H9 (cell line): ENCODE measurements at regions not wholly inside any gene's neighbourhood (a gene's known extent, or its start where the extent isn't known, plus 50 kb on each side); places are given as distances from the start of the nearest gene placed in this dataset.

Experiments
- DNase-seq: peaks from one replicate; pipeline ENCODE4 v3.0.0-alpha.2; 2017
- H2AFZ ChIP-seq: one replicate; pipeline ENCODE4 v1.6.1; 2013; ENCODE audit warnings: mild to moderate bottlenecking, low read length, control low read depth, moderate library complexity
- H2AK5ac ChIP-seq: 2 replicates; pipeline ENCODE4 v1.6.1; 2013; ENCODE audit warnings: low read length, control low read depth, mixed read lengths; ENCODE audit not compliant: insufficient read length
- H2BK120ac ChIP-seq: one replicate; pipeline ENCODE4 v1.6.1; 2013; ENCODE audit warnings: low read depth, mild to moderate bottlenecking, low read length, control low read depth, inconsistent platforms; ENCODE audit not compliant: poor library complexity, severe bottlenecking
- H2BK12ac ChIP-seq: 2 replicates; pipeline ENCODE4 v1.6.1; 2013; ENCODE audit warnings: low read length, control low read depth, mixed read lengths, low read depth; ENCODE audit not compliant: insufficient read length
- H2BK15ac ChIP-seq: 2 replicates; pipeline ENCODE4 v1.6.1; 2013; ENCODE audit warnings: low read depth, low read length, control low read depth
- H2BK20ac ChIP-seq: one replicate; pipeline ENCODE4 v1.6.1; 2013; ENCODE audit warnings: low read depth, mild to moderate bottlenecking, low read length, control low read depth, inconsistent platforms; ENCODE audit not compliant: poor library complexity, severe bottlenecking
- H2BK5ac ChIP-seq: 2 replicates; pipeline ENCODE4 v1.6.1; 2013; ENCODE audit warnings: low read length, control low read depth, mixed read lengths; ENCODE audit not compliant: insufficient read length
- H3K14ac ChIP-seq: 2 replicates; pipeline ENCODE4 v1.6.1; 2013; ENCODE audit warnings: low read length, control low read depth; ENCODE audit not compliant: insufficient read depth
- H3K18ac ChIP-seq: 2 replicates; pipeline ENCODE4 v1.6.1; 2013; ENCODE audit warnings: low read depth, mild to moderate bottlenecking, mixed read lengths, low read length, control low read depth; ENCODE audit not compliant: insufficient read length
- H3K23ac ChIP-seq: 2 replicates; pipeline ENCODE4 v1.6.1; 2013; ENCODE audit warnings: low read length, control low read depth, mixed read lengths, low read depth; ENCODE audit not compliant: insufficient read length
- H3K23me2 ChIP-seq: 2 replicates; pipeline ENCODE4 v1.6.1; 2013; ENCODE audit warnings: low read depth, mild to moderate bottlenecking, mixed read lengths, low read length, control low read depth; ENCODE audit not compliant: insufficient read length, poor library complexity, severe bottlenecking
- H3K27ac ChIP-seq: 2 replicates; pipeline ENCODE4 v1.5.1; 2013; ENCODE audit warnings: low read length, control low read depth, mixed read lengths, low read depth; ENCODE audit not compliant: insufficient read length
- H3K27me3 ChIP-seq: 2 replicates; pipeline ENCODE4 v1.6.1; 2013; ENCODE audit warnings: low read length, control low read depth, inconsistent platforms; ENCODE audit not compliant: insufficient read depth
- H3K4ac ChIP-seq: 2 replicates; pipeline ENCODE4 v1.6.1; 2013; ENCODE audit warnings: low read depth, mild to moderate bottlenecking, control low read depth, inconsistent platforms, low read length, moderate library complexity
- H3K4me1 ChIP-seq: 2 replicates; pipeline ENCODE4 v1.6.1; 2013; ENCODE audit warnings: low read length, control low read depth, inconsistent platforms; ENCODE audit not compliant: insufficient read depth
- H3K4me2 ChIP-seq: 2 replicates; pipeline ENCODE4 v1.6.1; 2013; ENCODE audit warnings: low read length, control low read depth, mixed read lengths; ENCODE audit not compliant: insufficient read length, insufficient read depth
- H3K56ac ChIP-seq: 2 replicates; pipeline ENCODE4 v1.6.1; 2013; ENCODE audit warnings: low read depth, mild to moderate bottlenecking, mixed read lengths, low read length, control low read depth; ENCODE audit not compliant: insufficient read length
- H3K79me1 ChIP-seq: 2 replicates; pipeline ENCODE4 v1.6.1; 2013; ENCODE audit warnings: low read depth, mild to moderate bottlenecking, moderate library complexity, low read length, control low read depth, inconsistent platforms; ENCODE audit not compliant: insufficient read depth, poor library complexity, severe bottlenecking
- H3K79me2 ChIP-seq: 2 replicates; pipeline ENCODE4 v1.6.1; 2013; ENCODE audit warnings: low read length, control low read depth, inconsistent platforms; ENCODE audit not compliant: insufficient read depth
- H3K9ac ChIP-seq: 2 replicates; pipeline ENCODE4 v1.6.1; 2013; ENCODE audit warnings: low read length, control low read depth, mixed read lengths; ENCODE audit not compliant: insufficient read length; ENCODE audit errors: extremely low read depth
- H3K9me3 ChIP-seq: one replicate; pipeline ENCODE4 v1.6.1; 2013; ENCODE audit warnings: low read depth, low read length, inconsistent platforms; ENCODE audit not compliant: control insufficient read depth
- H3T11ph ChIP-seq: one replicate; pipeline ENCODE4 v1.6.1; 2013; ENCODE audit warnings: mild to moderate bottlenecking, low read length, control low read depth, inconsistent platforms
- H4K20me1 ChIP-seq: one replicate; pipeline ENCODE4 v1.6.1; 2013; ENCODE audit not compliant: control insufficient read depth, insufficient read length, insufficient read depth
- H4K5ac ChIP-seq: 2 replicates; pipeline ENCODE4 v1.6.1; 2013; ENCODE audit warnings: low read depth, mild to moderate bottlenecking, mixed read lengths, low read length, control low read depth; ENCODE audit not compliant: insufficient read length
- H4K8ac ChIP-seq: replicated peaks from 2 replicates; pipeline ENCODE4 v1.6.1; 2013; ENCODE audit warnings: low read length, control low read depth, mixed read lengths, low read depth; ENCODE audit not compliant: insufficient read length
- H4K91ac ChIP-seq: 2 replicates; pipeline ENCODE4 v1.6.1; 2013; ENCODE audit warnings: low read depth, mild to moderate bottlenecking, moderate library complexity, mixed read lengths, low read length, control low read depth; ENCODE audit not compliant: insufficient read length
- H3K27ac Mint-ChIP-seq, 3 experiments: 2 replicates in 2 of 3; 3 replicates in 1 of 3; pipeline ENCODE4 v1.8.0; 2020 to 2021; ENCODE audit warnings: mixed read lengths in 3 of 3, mild to moderate bottlenecking in 1 of 3, moderate library complexity in 1 of 3
- H3K27me3 Mint-ChIP-seq: 2 replicates; pipeline ENCODE4 v1.8.0; 2021; ENCODE audit warnings: low read depth, mild to moderate bottlenecking, moderate library complexity, mixed read lengths
- H3K36me3 Mint-ChIP-seq, 3 experiments: 2 replicates in 2 of 3; 3 replicates in 1 of 3; pipeline ENCODE4 v1.8.0; 2020 to 2021; ENCODE audit warnings: low read depth in 3 of 3, mixed read lengths in 3 of 3; ENCODE audit not compliant: insufficient read depth in 1 of 3
- H3K4me1 Mint-ChIP-seq, 2 experiments: 2 replicates each; pipeline ENCODE4 v1.8.0; 2020; ENCODE audit warnings: mixed read lengths in 2 of 2
- H3K4me3 Mint-ChIP-seq, 2 experiments: 2 replicates in 1 of 2; 3 replicates in 1 of 2; pipeline ENCODE4 v1.8.0; 2020 to 2021; ENCODE audit warnings: mild to moderate bottlenecking in 2 of 2, mixed read lengths in 2 of 2, moderate library complexity in 1 of 2
- H3K9me3 Mint-ChIP-seq, 2 experiments: 2 replicates in 1 of 2; 3 replicates in 1 of 2; pipeline ENCODE4 v1.8.0; 2020; ENCODE audit warnings: mild to moderate bottlenecking in 2 of 2, mixed read lengths in 2 of 2, moderate library complexity in 1 of 2
- WGBS: extraction: QIAGEN DNeasy Blood & Tissue Kit; methylation state at CpG from one replicate; pipeline ENCODE4 v1.1.7; 2013; ENCODE audit warnings: missing lambda C conversion rate, low lambda C conversion rate, mixed read lengths; ENCODE audit not compliant: insufficient read length; ENCODE audit errors: extremely low coverage; 5-methylcytosine and 5-hydroxymethylcytosine counted together
- TF ChIP-seq, protein P1 (sequence below): fragments of 200-600 bp; sonication (generic); conservative IDR thresholded peaks from 3 replicates; pipeline ENCODE4 v1.8.0; 2021; ENCODE audit warnings: antibody characterized with exemption, mild to moderate bottlenecking

DNA sequence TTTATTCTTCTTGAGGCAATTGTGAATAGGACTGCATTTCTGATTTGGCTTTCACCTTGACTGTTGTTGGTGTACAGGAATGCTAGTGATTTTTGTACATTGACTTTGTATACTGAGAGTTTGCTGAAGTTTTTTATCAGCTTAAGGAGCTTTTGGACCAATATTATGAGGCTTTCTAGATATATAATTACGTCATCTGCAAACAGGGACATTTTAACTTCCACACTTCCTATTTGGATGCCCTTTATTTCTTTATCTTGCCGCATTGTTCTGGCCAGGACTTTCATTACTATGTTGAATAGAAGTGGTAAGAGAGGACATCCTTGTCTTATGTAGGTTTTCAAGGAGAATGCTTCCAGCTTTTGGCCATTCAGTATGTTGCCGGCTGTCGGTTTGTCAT is 425.4 kb upstream of the CHAC2 start:
- H3K27me3 ChIP-seq = no peaks in the 10 kb centered on the region
- no peak overlapping the region for H3K4me2 ChIP-seq
- Mint-ChIP-seq H3K4me3 (no peak overlapping the region), H3K27ac (no peak overlapping the region), H3K9me3 (no peaks in the 10 kb centered on the region; a peak in 1 of 5 replicates), H3K27me3 (no peaks in the 10 kb centered on the region), H3K4me1 (no peaks in the 10 kb centered on the region), H3K36me3 (no peaks in the 10 kb centered on the region)
- no CpG with 5 or more reads among the region's 4 CpGs for WGBS
- TF ChIP-seq, protein P1, sequence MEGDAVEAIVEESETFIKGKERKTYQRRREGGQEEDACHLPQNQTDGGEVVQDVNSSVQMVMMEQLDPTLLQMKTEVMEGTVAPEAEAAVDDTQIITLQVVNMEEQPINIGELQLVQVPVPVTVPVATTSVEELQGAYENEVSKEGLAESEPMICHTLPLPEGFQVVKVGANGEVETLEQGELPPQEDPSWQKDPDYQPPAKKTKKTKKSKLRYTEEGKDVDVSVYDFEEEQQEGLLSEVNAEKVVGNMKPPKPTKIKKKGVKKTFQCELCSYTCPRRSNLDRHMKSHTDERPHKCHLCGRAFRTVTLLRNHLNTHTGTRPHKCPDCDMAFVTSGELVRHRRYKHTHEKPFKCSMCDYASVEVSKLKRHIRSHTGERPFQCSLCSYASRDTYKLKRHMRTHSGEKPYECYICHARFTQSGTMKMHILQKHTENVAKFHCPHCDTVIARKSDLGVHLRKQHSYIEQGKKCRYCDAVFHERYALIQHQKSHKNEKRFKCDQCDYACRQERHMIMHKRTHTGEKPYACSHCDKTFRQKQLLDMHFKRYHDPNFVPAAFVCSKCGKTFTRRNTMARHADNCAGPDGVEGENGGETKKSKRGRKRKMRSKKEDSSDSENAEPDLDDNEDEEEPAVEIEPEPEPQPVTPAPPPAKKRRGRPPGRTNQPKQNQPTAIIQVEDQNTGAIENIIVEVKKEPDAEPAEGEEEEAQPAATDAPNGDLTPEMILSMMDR = no peak
- H3K56ac ChIP-seq = no peak overlapping the region
- no peak overlapping the region for H2BK120ac ChIP-seq
- H2BK5ac ChIP-seq = no peak overlapping the region
- no peak overlapping the region for H3T11ph ChIP-seq
- H4K91ac ChIP-seq = no peak overlapping the region
- no peaks in the 10 kb centered on the region for H3K79me1 ChIP-seq
- no peaks in the 10 kb centered on the region for H4K20me1 ChIP-seq
- no peak overlapping the region for H2AFZ ChIP-seq
- H3K23me2 ChIP-seq = no peaks in the 10 kb centered on the region
- no peak overlapping the region for H3K23ac ChIP-seq
- H4K8ac ChIP-seq = no peak overlapping the region
- no peak overlapping the region for H2BK15ac ChIP-seq
- H3K9ac ChIP-seq = no peak overlapping the region
- no peak overlapping the region for H4K5ac ChIP-seq
- H2AK5ac ChIP-seq = no peak overlapping the region
- DNase-seq = no peak
- H3K9me3 ChIP-seq = no peaks in the 10 kb centered on the region
- H3K79me2 ChIP-seq = no peaks in the 10 kb centered on the region
- H2BK12ac ChIP-seq = no peak overlapping the region
- no peak overlapping the region for H3K27ac ChIP-seq
- H3K18ac ChIP-seq = no peak overlapping the region
- no peaks in the 10 kb centered on the region for H3K4me1 ChIP-seq
- H3K14ac ChIP-seq = no peak overlapping the region
- H3K4ac ChIP-seq = no peak overlapping the region
- no peak overlapping the region for H2BK20ac ChIP-seq
